K562 (cell line): ENCODE measurements at regions not wholly inside any gene's neighbourhood (a gene's known extent, or its start where the extent isn't known, plus 50 kb on each side); places are given as distances from the start of the nearest gene placed in this dataset.

Experiments
- ATAC-seq: fragments of 200-7000 bp; cut with Tn5 transposase; 3 replicates; pipeline ENCODE4 v1.9.1; 2020; ENCODE audit warnings: moderate library complexity
- BruUV-seq: library from RNA; stranded (reverse); fragments of 400-500 nt; replicated peaks from 2 replicates; lab custom pipeline; 2021; lab: Mats Ljungman, UMichigan
- CTCF ChIA-PET: fragments of 300-600 bp; formaldehyde crosslinking; extraction: SDS; loops from one replicate; lab custom pipeline; 2021; ENCODE audit warnings: low intra/inter-chr PET ratio; lab: Yijun Ruan, JAX
- POLR2A ChIA-PET: fragments of 300-600, 350-650 bp; sonication (Branson Sonifier 250); formaldehyde crosslinking; extraction: SDS; loops from one replicate; lab custom pipeline; 2021; ENCODE audit warnings: antibody characterized with exemption, inconsistent platforms; lab: Yijun Ruan, JAX
- DNase-seq, 4 experiments: peaks; one replicate each; pipeline versions ENCODE4 v3.0.0 to v3.0.0-alpha.2; 2011 to 2018; ENCODE audit warnings: low spot score in 3 of 4, mixed read lengths in 3 of 4; ENCODE audit errors: extremely low read depth in 1 of 4
- FAIRE-seq: peaks from 2 replicates; lab custom pipeline; 2011; peaks lifted over from hg19 to GRCh38; lab: Jason Lieb, UNC
- H2AFZ ChIP-seq: 2 replicates; pipeline ENCODE4 v1.6.0; 2011; ENCODE audit warnings: low read depth, low read length, control low read depth, inconsistent platforms
- H3K27ac ChIP-seq: fragments of 200-600 bp; 3 replicates; pipeline ENCODE4 v1.8.0; 2011; ENCODE audit warnings: low read depth, mild to moderate bottlenecking, control low read depth, inconsistent platforms, low read length, moderate library complexity, mixed read lengths; ENCODE audit errors: extremely low read depth
- H3K27me3 ChIP-seq, 2 experiments: fragments of 300-600 bp in 1 of 2; 2 replicates in 1 of 2; 3 replicates in 1 of 2; pipeline versions ENCODE4 v1.6.0 to v1.8.0; 2011; ENCODE audit warnings: inconsistent platforms in 2 of 2, low read length in 2 of 2, mild to moderate bottlenecking in 1 of 2, mixed read lengths in 1 of 2, moderate library complexity in 1 of 2; ENCODE audit not compliant: control insufficient read depth in 2 of 2, insufficient read depth in 2 of 2
- H3K36me3 ChIP-seq: fragments of 300-600 bp; 3 replicates; pipeline ENCODE4 v1.8.0; 2011; ENCODE audit warnings: mild to moderate bottlenecking, low read length, inconsistent platforms; ENCODE audit not compliant: control insufficient read depth, insufficient read depth
- H3K4me1 ChIP-seq, 2 experiments: fragments of 200-600 bp in 1 of 2; replicated peaks in 1 of 2; 2 replicates in 1 of 2; 3 replicates in 1 of 2; pipeline versions ENCODE4 v1.5.1 to v1.8.0; 2011; ENCODE audit warnings: inconsistent platforms in 2 of 2, low read length in 2 of 2, mild to moderate bottlenecking in 1 of 2, mixed read lengths in 1 of 2, moderate library complexity in 1 of 2; ENCODE audit not compliant: control insufficient read depth in 2 of 2, insufficient read depth in 2 of 2
- H3K4me2 ChIP-seq: 2 replicates; pipeline ENCODE4 v1.6.1; 2011; ENCODE audit warnings: low read length, control low read depth, inconsistent platforms, mixed read lengths; ENCODE audit not compliant: insufficient read depth
- H3K4me3 ChIP-seq: fragments of 200-600 bp; sonication (generic), shearing (Covaris generic); 2 replicates; pipeline ENCODE4 v1.5.1; 2016; ENCODE audit warnings: control low read depth, inconsistent platforms
- H3K79me2 ChIP-seq: fragments of 200-600 bp; 3 replicates; pipeline ENCODE4 v1.8.0; 2011; ENCODE audit warnings: low read length, inconsistent platforms; ENCODE audit not compliant: control insufficient read depth, insufficient read depth
- H3K9ac ChIP-seq, 2 experiments: 2 replicates each; pipeline versions ENCODE4 v1.6.0 to v1.6.1; 2011; ENCODE audit warnings: low read depth in 2 of 2, low read length in 2 of 2, control low read depth in 1 of 2, inconsistent platforms in 1 of 2, mild to moderate bottlenecking in 1 of 2, mixed read lengths in 1 of 2; ENCODE audit not compliant: insufficient read depth in 1 of 2
- H3K9me1 ChIP-seq: one replicate; pipeline ENCODE4 v1.6.0; 2011; ENCODE audit warnings: inconsistent platforms, mild to moderate bottlenecking, low read length, moderate library complexity; ENCODE audit not compliant: control insufficient read depth, insufficient read depth
- H3K9me3 ChIP-seq: replicated peaks from 2 replicates; pipeline ENCODE4 v1.5.1; 2011; ENCODE audit warnings: low read depth, low read length, inconsistent platforms; ENCODE audit not compliant: control insufficient read depth, insufficient read depth
- H4K20me1 ChIP-seq: replicated peaks from 2 replicates; pipeline ENCODE4 v1.6.1; 2011; ENCODE audit warnings: low read length, inconsistent platforms, mixed read lengths; ENCODE audit not compliant: control insufficient read depth, insufficient read depth
- CEBPB ChIP-seq: fragments of 450-650 bp; IDR thresholded peaks from 2 replicates; pipeline ENCODE4 v1.6.1; 2016; ENCODE audit warnings: missing genetic modification characterization, missing compliant biosample characterization
- FOXA1 ChIP-seq: fragments of 450-650 bp; IDR thresholded peaks from 2 replicates; pipeline ENCODE4 v1.6.1; 2016; ENCODE audit warnings: mild to moderate bottlenecking, borderline replicate concordance
- MTA2 ChIP-seq: fragments of 450-650 bp; IDR thresholded peaks from 2 replicates; pipeline ENCODE4 v1.6.1; 2016; ENCODE audit warnings: low read depth
- MYBL2 ChIP-seq, 2 experiments: fragments of 450-650 bp in 1 of 2; sonication (generic) in 1 of 2; formaldehyde crosslinking in 1 of 2; IDR thresholded peaks; 2 replicates each; pipeline versions ENCODE4 v1.6.1 to v1.8.1; 2017 to 2022; ENCODE audit warnings: borderline replicate concordance in 1 of 2, inconsistent platforms in 1 of 2, low read depth in 1 of 2, mild to moderate bottlenecking in 1 of 2, missing genetic modification reagents in 1 of 2, moderate library complexity in 1 of 2
- NCOA6 ChIP-seq: fragments of 450-650 bp; IDR thresholded peaks from 2 replicates; pipeline ENCODE4 v1.6.1; 2017; ENCODE audit warnings: mild to moderate bottlenecking
- PHTF2 ChIP-seq: fragments of 250-450 bp; sonication (Bioruptor Pico); IDR thresholded peaks from 2 replicates; pipeline ENCODE4 v1.5.0; 2021; ENCODE audit warnings: mild to moderate bottlenecking
- POLR2H ChIP-seq: IDR thresholded peaks from 2 replicates; pipeline ENCODE4 v1.6.1; 2016; ENCODE audit warnings: missing genetic modification characterization, low read depth, mild to moderate bottlenecking, control low read depth, missing compliant biosample characterization, moderate library complexity
- SRSF1 ChIP-seq: fragments of 200-400 bp; formaldehyde crosslinking; IDR thresholded peaks from 2 replicates; pipeline ENCODE4 v1.6.1; 2017; ENCODE audit warnings: mild to moderate bottlenecking, low read depth, low read length, moderate library complexity
- TOE1 ChIP-seq, 2 experiments: fragments of 450-650 bp in 1 of 2; sonication (generic) in 1 of 2; formaldehyde crosslinking in 1 of 2; IDR thresholded peaks; 2 replicates each; pipeline versions ENCODE4 v1.7.1 to v1.8.0; 2016 to 2022; ENCODE audit warnings: borderline replicate concordance in 2 of 2, mild to moderate bottlenecking in 2 of 2, antibody characterized with exemption in 1 of 2, inconsistent platforms in 1 of 2, low read depth in 1 of 2, missing genetic modification reagents in 1 of 2, moderate library complexity in 1 of 2
- ZBTB12 ChIP-seq: fragments of 250-450 bp; sonication (Bioruptor Pico); IDR thresholded peaks from 2 replicates; pipeline ENCODE4 v1.4.0; 2020
- ZC3H11A ChIP-seq: IDR thresholded peaks from 2 replicates; pipeline ENCODE4 v1.6.1; 2012; ENCODE audit warnings: low read depth, low read length, improper control_type of control experiment
- ZNF140 ChIP-seq: fragments of 250-450 bp; sonication (Bioruptor Pico); IDR thresholded peaks from 2 replicates; pipeline ENCODE4 v1.8.0; 2021; ENCODE audit warnings: moderate library complexity, mild to moderate bottlenecking, inconsistent platforms
- ZNF232 ChIP-seq: sonication (generic); formaldehyde crosslinking; IDR thresholded peaks from 2 replicates; pipeline ENCODE4 v1.8.0; 2022; ENCODE audit warnings: mild to moderate bottlenecking, missing genetic modification reagents
- ZNF76 ChIP-seq: fragments of 250-450 bp; sonication (Bioruptor Pico); IDR thresholded peaks from 2 replicates; pipeline ENCODE4 v1.4.0; 2020; ENCODE audit warnings: mild to moderate bottlenecking, moderate library complexity, borderline replicate concordance
- ZNF830 ChIP-seq: fragments of 250-450 bp; sonication (Bioruptor Pico); IDR thresholded peaks from 2 replicates; pipeline ENCODE4 v1.5.0; 2021; ENCODE audit warnings: mild to moderate bottlenecking
- WGBS: fragments of 100-300 bp; shearing (Covaris generic); methylation state at CpG from one replicate; pipeline ENCODE4 v1.1.6; 2016; ENCODE audit warnings: low coverage, mixed read lengths; ENCODE audit not compliant: insufficient coverage; ENCODE audit errors: missing lambda C conversion rate; 5-methylcytosine and 5-hydroxymethylcytosine counted together
- in situ Hi-C: fragments of 300-500 bp; cut with MboI; formaldehyde crosslinking; loops from 4 replicates; pipeline ENCODE4 v1.15.0; 2018; ENCODE audit warnings: inconsistent platforms, mixed read lengths
- intact Hi-C: fragments of 100-400 bp; cut with micrococcal nuclease; formaldehyde crosslinking; loops from 2 replicates; pipeline ENCODE4 v1.14.2; 2022
- TF ChIP-seq, protein P1 (sequence below): fragments of 250-450 bp; sonication (Bioruptor Pico); IDR thresholded peaks from 2 replicates; pipeline ENCODE4 v1.5.0; 2022; ENCODE audit warnings: mild to moderate bottlenecking
- TF ChIP-seq, protein P2 (sequence below): fragments of 450-650 bp; formaldehyde crosslinking; IDR thresholded peaks from 2 replicates; pipeline ENCODE4 v1.4.0; 2022; ENCODE audit warnings: mild to moderate bottlenecking, moderate library complexity
- TF ChIP-seq, protein P3 (sequence below): sonication (generic); formaldehyde crosslinking; IDR thresholded peaks from 2 replicates; pipeline ENCODE4 v1.8.1; 2023; ENCODE audit warnings: mild to moderate bottlenecking, missing genetic modification reagents

GRCh38 chr5:135237748-135238103 lies 161.3 kb downstream of the MACROH2A1 start:
- Histone ChIP-seq H3K4me2 (no peak overlapping the region), H3K36me3 (no peaks in the 10 kb centered on the region), H3K4me3 (no peak overlapping the region), H2AFZ (no peak overlapping the region), H3K79me2 (no peaks in the 10 kb centered on the region), H3K27ac (no peak overlapping the region), H3K9me1 (no peaks in the 10 kb centered on the region), H3K9ac (no peak overlapping the region), H4K20me1 (peaks cover 7% of the 10 kb centered on the region; the same call in 1 of the 2 replicates), H3K4me1 (peaks cover 3 to 4% of the 10 kb centered on the region in 2 experiments; a peak in 2 of 5 replicates), H3K27me3 (peaks cover 6 to 19% of the 10 kb centered on the region in 2 experiments; a peak in 4 of 5 replicates), H3K9me3 (no peaks in the 10 kb centered on the region)
- FAIRE-seq: no peak
- intact Hi-C loops: no loop called here
- WGBS: 28% methylated on average over 9 of the region's 9 CpGs
- ChIA-PET CTCF (interaction anchor here (0.6 kb wide), 1 partner anchor 334 kb away, joined by 7 read pairs; no protein-coding TSS in a partner anchor), POLR2A (interaction anchor here (0.8 to 1.4 kb wide), 5 partner anchors 8 to 34 kb away, joined by 3 to 5 read pairs (median 3); no protein-coding TSS in a partner anchor)
- ATAC-seq: no peak
- no TSS peak for BruUV-seq
- DNase-seq: no peak
- in situ Hi-C loops: no loop called here
- no peak for TF ChIP-seq NCOA6
- no peak for TF ChIP-seq TOE1 (IDR thresholded peaks at IDR 0.05; ENCODE audit: borderline replicate concordance)
- TF ChIP-seq TOE1 (CRISPR knock-in tag; IDR thresholded peaks at IDR 0.05; ENCODE audit: borderline replicate concordance, low read depth): no peak
- no peak for TF ChIP-seq POLR2H
- TF ChIP-seq, protein P1, sequence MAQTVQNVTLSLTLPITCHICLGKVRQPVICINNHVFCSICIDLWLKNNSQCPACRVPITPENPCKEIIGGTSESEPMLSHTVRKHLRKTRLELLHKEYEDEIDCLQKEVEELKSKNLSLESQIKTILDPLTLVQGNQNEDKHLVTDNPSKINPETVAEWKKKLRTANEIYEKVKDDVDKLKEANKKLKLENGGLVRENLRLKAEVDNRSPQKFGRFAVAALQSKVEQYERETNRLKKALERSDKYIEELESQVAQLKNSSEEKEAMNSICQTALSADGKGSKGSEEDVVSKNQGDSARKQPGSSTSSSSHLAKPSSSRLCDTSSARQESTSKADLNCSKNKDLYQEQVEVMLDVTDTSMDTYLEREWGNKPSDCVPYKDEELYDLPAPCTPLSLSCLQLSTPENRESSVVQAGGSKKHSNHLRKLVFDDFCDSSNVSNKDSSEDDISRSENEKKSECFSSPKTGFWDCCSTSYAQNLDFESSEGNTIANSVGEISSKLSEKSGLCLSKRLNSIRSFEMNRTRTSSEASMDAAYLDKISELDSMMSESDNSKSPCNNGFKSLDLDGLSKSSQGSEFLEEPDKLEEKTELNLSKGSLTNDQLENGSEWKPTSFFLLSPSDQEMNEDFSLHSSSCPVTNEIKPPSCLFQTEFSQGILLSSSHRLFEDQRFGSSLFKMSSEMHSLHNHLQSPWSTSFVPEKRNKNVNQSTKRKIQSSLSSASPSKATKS (CRISPR knock-in tag): no peak
- TF ChIP-seq, protein P2, sequence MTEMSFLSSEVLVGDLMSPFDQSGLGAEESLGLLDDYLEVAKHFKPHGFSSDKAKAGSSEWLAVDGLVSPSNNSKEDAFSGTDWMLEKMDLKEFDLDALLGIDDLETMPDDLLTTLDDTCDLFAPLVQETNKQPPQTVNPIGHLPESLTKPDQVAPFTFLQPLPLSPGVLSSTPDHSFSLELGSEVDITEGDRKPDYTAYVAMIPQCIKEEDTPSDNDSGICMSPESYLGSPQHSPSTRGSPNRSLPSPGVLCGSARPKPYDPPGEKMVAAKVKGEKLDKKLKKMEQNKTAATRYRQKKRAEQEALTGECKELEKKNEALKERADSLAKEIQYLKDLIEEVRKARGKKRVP (CRISPR knock-in tag): no peak
- TF ChIP-seq ZNF76 (CRISPR knock-in tag): no peak
- no peak for TF ChIP-seq FOXA1
- no peak for TF ChIP-seq PHTF2 (CRISPR knock-in tag)
- TF ChIP-seq MTA2: no peak
- TF ChIP-seq ZC3H11A: no peak
- TF ChIP-seq CEBPB (tag): no peak
- no peak for TF ChIP-seq ZNF830 (CRISPR knock-in tag)
- no peak for TF ChIP-seq SRSF1
- no peak for TF ChIP-seq MYBL2 (IDR thresholded peaks at IDR 0.05; ENCODE audit: low read depth)
- TF ChIP-seq MYBL2 (CRISPR knock-in tag; IDR thresholded peaks at IDR 0.05; ENCODE audit: borderline replicate concordance): no peak
- no peak for TF ChIP-seq ZNF232 (CRISPR knock-in tag)
- no peak for TF ChIP-seq ZNF140 (CRISPR knock-in tag)
- TF ChIP-seq, protein P3, sequence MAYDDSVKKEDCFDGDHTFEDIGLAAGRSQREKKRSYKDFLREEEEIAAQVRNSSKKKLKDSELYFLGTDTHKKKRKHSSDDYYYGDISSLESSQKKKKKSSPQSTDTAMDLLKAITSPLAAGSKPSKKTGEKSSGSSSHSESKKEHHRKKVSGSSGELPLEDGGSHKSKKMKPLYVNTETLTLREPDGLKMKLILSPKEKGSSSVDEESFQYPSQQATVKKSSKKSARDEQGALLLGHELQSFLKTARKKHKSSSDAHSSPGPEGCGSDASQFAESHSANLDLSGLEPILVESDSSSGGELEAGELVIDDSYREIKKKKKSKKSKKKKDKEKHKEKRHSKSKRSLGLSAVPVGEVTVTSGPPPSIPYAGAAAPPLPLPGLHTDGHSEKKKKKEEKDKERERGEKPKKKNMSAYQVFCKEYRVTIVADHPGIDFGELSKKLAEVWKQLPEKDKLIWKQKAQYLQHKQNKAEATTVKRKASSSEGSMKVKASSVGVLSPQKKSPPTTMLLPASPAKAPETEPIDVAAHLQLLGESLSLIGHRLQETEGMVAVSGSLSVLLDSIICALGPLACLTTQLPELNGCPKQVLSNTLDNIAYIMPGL (CRISPR knock-in tag): no peak
- no peak for TF ChIP-seq ZBTB12 (CRISPR knock-in tag)
